PFSK-1 (cell line): ENCODE measurements at regions not wholly inside any gene's neighbourhood (a gene's known extent, or its start where the extent isn't known, plus 50 kb on each side); places are given as distances from the start of the nearest gene placed in this dataset.

ENCODE experiments used
- FOXP2 ChIP-seq: optimal IDR thresholded peaks from 2 replicates; pipeline ENCODE3; 2011; ENCODE audit warnings: borderline replicate concordance, control low read depth, inconsistent platforms; ENCODE audit not compliant: insufficient read depth; ENCODE audit errors: extremely low read length, extremely low read depth
- POLR2AphosphoS5 ChIP-seq: IDR thresholded peaks from 2 replicates; pipeline ENCODE4 v1.6.1; 2012; ENCODE audit warnings: low read depth, mild to moderate bottlenecking, control low read depth, low read length, moderate library complexity
- SIN3A ChIP-seq: IDR thresholded peaks from 2 replicates; pipeline ENCODE4 v1.6.1; 2012; ENCODE audit warnings: mild to moderate bottlenecking, low read length, moderate library complexity, borderline replicate concordance; ENCODE audit not compliant: insufficient read depth
- TAF1 ChIP-seq: IDR thresholded peaks from 2 replicates; pipeline ENCODE4 v1.6.1; 2012; ENCODE audit warnings: low read length, control low read depth, borderline replicate concordance; ENCODE audit not compliant: insufficient read depth
- TF ChIP-seq, protein P1 (sequence below), 2 experiments: IDR thresholded peaks; 2 replicates each; pipeline versions ENCODE4 v1.6.1 to v1.8.0; 2011 to 2012; ENCODE audit warnings: low read depth in 2 of 2, low read length in 2 of 2, control low read depth in 1 of 2, inconsistent platforms in 1 of 2, mild to moderate bottlenecking in 1 of 2, moderate library complexity in 1 of 2; ENCODE audit not compliant: insufficient read depth in 1 of 2

- no peak for TF ChIP-seq TAF1
- TF ChIP-seq SIN3A: no peak
- no peak for TF ChIP-seq FOXP2
- TF ChIP-seq POLR2AphosphoS5: no peak
- TF ChIP-seq, protein P1, sequence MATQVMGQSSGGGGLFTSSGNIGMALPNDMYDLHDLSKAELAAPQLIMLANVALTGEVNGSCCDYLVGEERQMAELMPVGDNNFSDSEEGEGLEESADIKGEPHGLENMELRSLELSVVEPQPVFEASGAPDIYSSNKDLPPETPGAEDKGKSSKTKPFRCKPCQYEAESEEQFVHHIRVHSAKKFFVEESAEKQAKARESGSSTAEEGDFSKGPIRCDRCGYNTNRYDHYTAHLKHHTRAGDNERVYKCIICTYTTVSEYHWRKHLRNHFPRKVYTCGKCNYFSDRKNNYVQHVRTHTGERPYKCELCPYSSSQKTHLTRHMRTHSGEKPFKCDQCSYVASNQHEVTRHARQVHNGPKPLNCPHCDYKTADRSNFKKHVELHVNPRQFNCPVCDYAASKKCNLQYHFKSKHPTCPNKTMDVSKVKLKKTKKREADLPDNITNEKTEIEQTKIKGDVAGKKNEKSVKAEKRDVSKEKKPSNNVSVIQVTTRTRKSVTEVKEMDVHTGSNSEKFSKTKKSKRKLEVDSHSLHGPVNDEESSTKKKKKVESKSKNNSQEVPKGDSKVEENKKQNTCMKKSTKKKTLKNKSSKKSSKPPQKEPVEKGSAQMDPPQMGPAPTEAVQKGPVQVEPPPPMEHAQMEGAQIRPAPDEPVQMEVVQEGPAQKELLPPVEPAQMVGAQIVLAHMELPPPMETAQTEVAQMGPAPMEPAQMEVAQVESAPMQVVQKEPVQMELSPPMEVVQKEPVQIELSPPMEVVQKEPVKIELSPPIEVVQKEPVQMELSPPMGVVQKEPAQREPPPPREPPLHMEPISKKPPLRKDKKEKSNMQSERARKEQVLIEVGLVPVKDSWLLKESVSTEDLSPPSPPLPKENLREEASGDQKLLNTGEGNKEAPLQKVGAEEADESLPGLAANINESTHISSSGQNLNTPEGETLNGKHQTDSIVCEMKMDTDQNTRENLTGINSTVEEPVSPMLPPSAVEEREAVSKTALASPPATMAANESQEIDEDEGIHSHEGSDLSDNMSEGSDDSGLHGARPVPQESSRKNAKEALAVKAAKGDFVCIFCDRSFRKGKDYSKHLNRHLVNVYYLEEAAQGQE (IDR thresholded peaks at IDR 0.05; ENCODE audit: insufficient read depth in 1 of 2, low read depth in 2 of 2, low read length in 2 of 2): no peak
These were observed 50.7 kb upstream of the LINC00305 start for GRCh38 chr18:64199581-64199980.
